ENCODE measurements at regions not wholly inside any gene's neighbourhood (a gene's known extent, or its start where the extent isn't known, plus 50 kb on each side); places are given as distances from the start of the nearest gene placed in this dataset.

- no peaks in the 10 kb centered on the region for H3K27me3 ChIP-seq
- no peaks in the 10 kb centered on the region for H3K4me1 ChIP-seq
- intact Hi-C loops (cut with DNase I) = no loop called here
- no peaks in the 10 kb centered on the region for H3K9me3 ChIP-seq
- TF ChIP-seq POLR2A (IDR thresholded peaks at IDR 0.05) = no peak
- TF ChIP-seq CTCF (IDR thresholded peaks at IDR 0.05) = no peak
- WGBS, 2 donors = 70 to 84% methylated on average over 3 of the region's 3 CpGs
- no peak overlapping the region for H3K27ac ChIP-seq
- H3K4me3 ChIP-seq (replicated peaks in 1 of 3) = no peak overlapping the region
- no peak for DNase-seq
- H3K36me3 ChIP-seq = no peaks in the 10 kb centered on the region
Observed at GRCh38 chr11:29002816-29003215, 894.6 kb downstream of the METTL15 start.

- WGBS, 2 donors = 77 to 86% methylated on average over 1 of the region's 1 CpG
- H3K4me1 ChIP-seq = no peaks in the 10 kb centered on the region
- H3K36me3 ChIP-seq = no peaks in the 10 kb centered on the region
- DNase-seq = no peak
- no peaks in the 10 kb centered on the region for H3K9me3 ChIP-seq
- no peak overlapping the region for H3K27ac ChIP-seq
- H3K4me3 ChIP-seq (replicated peaks in 1 of 3) = no peak overlapping the region
- intact Hi-C loops (cut with DNase I) = no loop called here
- TF ChIP-seq POLR2A (IDR thresholded peaks at IDR 0.05) = no peak
- no peak for TF ChIP-seq CTCF (IDR thresholded peaks at IDR 0.05)
- H3K27me3 ChIP-seq = no peaks in the 10 kb centered on the region
Observed at GRCh38 chr11:28999620-29000019, 891.4 kb downstream of the METTL15 start.

DNA sequence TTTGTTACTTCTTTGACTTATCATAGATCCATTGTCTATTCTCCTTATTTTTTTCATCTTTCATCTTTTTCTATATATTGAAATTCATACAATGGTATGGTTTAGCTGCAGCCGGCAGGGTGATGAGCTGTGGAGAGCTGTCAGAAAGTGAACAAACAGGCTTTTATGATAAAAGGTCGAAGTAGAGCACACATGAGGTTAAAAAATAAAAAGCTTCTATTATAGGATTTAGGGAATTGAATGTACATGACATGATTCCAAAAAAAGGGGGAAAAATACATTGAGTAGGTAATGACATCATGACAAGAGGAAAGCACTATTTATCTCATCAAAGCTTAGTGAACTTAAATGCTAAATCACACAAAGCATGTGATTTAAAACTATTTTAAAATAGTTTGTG, 884.8 kb downstream of the METTL15 start:
- Histone ChIP-seq H3K4me3 (replicated peaks in 1 of 3) (no peak overlapping the region), H3K27ac (no peak overlapping the region), H3K27me3 (no peaks in the 10 kb centered on the region), H3K9me3 (no peaks in the 10 kb centered on the region), H3K36me3 (no peaks in the 10 kb centered on the region), H3K4me1 (no peaks in the 10 kb centered on the region)
- no peak for DNase-seq
- TF ChIP-seq POLR2A (IDR thresholded peaks at IDR 0.05) (no peak), CTCF (IDR thresholded peaks at IDR 0.05) (no peak)
- 79 to 84% methylated on average over 2 of the region's 2 CpGs for WGBS, 2 donors
- intact Hi-C loops (cut with DNase I) = no loop called here

DNA sequence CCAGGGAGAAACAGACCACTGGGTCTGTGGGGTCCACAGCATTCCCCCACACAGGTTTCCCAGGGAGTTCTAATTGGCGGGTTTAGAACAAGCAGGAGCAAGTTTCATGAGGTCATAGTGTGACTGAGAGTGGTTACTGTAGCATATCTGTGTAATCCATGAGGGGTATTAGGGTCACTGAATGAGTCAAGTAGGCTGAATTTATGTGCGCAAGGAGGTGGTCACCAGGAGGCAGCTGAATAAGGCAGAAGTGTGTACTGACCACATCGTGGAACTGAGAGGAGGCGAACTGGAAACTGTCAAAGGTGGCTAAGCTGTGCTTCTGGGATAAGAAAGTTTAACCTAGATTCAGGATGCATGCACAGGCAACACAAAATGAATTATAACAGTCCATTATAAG, 876.0 kb downstream of the METTL15 start:
- intact Hi-C loops (cut with DNase I) = no loop called here
- H3K4me3 ChIP-seq (replicated peaks in 1 of 3) = no peak overlapping the region
- H3K36me3 ChIP-seq = no peaks in the 10 kb centered on the region
- H3K27ac ChIP-seq = peak overlapping the region; percentile 54 to 94 (median 73)
- peak in 1 of 6 experiments; percentile 25 for TF ChIP-seq CTCF (IDR thresholded peaks at IDR 0.05)
- TF ChIP-seq POLR2A (IDR thresholded peaks at IDR 0.05) = peak in 1 of 2 donors; percentile 4
- no peaks in the 10 kb centered on the region for H3K9me3 ChIP-seq
- H3K4me1 ChIP-seq = peaks cover 0 to 27% of the 10 kb centered on the region in 2 donors
- DNase-seq = peak; percentile 49 to 54
- H3K27me3 ChIP-seq = no peaks in the 10 kb centered on the region
- WGBS, 2 donors = 26 to 41% methylated on average over 4 of the region's 4 CpGs

GRCh38 chr11:28983780-28984179, 875.6 kb downstream of the METTL15 start:
- 19 to 41% methylated on average over 3 of the region's 3 CpGs for WGBS, 2 donors
- TF ChIP-seq CTCF (IDR thresholded peaks at IDR 0.05) (no peak), POLR2A (IDR thresholded peaks at IDR 0.05) (no peak)
- Histone ChIP-seq H3K27me3 (no peaks in the 10 kb centered on the region), H3K27ac (peak overlapping the region; percentile 54 to 94 (median 73)), H3K4me3 (replicated peaks in 1 of 3) (no peak overlapping the region), H3K36me3 (no peaks in the 10 kb centered on the region), H3K9me3 (no peaks in the 10 kb centered on the region), H3K4me1 (peaks cover 0 to 27% of the 10 kb centered on the region in 2 donors)
- intact Hi-C loops (cut with DNase I) = no loop called here
- peak; percentile 82 to 84 for DNase-seq

Data from thyroid gland (tissue), 4 donors.